SK-N-SH (cell line): ENCODE measurements at regions not wholly inside any gene's neighbourhood (a gene's known extent, or its start where the extent isn't known, plus 50 kb on each side); places are given as distances from the start of the nearest gene placed in this dataset.

ENCODE experiments used
- CTCF ChIP-seq: fragments of 200-600 bp; sonication (generic); IDR thresholded peaks from 2 replicates; pipeline ENCODE4 v1.6.1; 2017; ENCODE audit warnings: antibody characterized with exemption, mild to moderate bottlenecking, moderate library complexity
- RFX5 ChIP-seq: IDR thresholded peaks from 2 replicates; pipeline ENCODE4 v1.6.1; 2012; ENCODE audit warnings: mild to moderate bottlenecking, improper control_type of control experiment, low read length
- YY1 ChIP-seq: IDR thresholded peaks from 2 replicates; pipeline ENCODE4 v1.4.0; 2012; ENCODE audit warnings: low read depth, mild to moderate bottlenecking

GRCh38 chr15:98221144-98221543 is 260.6 kb downstream of the ARRDC4 start:
- TF ChIP-seq YY1: no peak
- no peak for TF ChIP-seq RFX5
- TF ChIP-seq CTCF: no peak
